ENCODE measurements at regions not wholly inside any gene's neighbourhood (a gene's known extent, or its start where the extent isn't known, plus 50 kb on each side); places are given as distances from the start of the nearest gene placed in this dataset.

DNA sequence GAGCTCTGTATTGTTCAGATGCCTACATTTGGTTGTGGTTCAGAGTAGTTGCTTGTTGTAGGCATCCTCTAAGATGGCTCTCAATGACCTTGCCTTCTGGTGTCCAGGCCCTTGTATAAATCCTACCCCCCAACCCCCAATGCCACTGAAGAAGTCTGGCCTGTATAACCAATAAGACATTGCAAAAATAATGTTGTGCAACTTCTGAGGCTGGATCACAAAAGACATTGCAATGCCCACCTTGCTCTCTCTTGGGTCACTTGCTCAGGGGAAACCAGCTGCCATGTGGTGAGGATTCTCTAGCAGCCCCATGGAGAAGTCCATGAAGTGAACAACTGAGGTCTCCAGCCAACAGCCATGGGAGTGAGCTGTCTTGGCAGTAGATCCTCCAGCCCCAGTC, 234.0 kb upstream of the TBX3 start:
- no peak for TF ChIP-seq POLR2AphosphoS5 (IDR thresholded peaks at IDR 0.05)
- TF ChIP-seq, protein P1, sequence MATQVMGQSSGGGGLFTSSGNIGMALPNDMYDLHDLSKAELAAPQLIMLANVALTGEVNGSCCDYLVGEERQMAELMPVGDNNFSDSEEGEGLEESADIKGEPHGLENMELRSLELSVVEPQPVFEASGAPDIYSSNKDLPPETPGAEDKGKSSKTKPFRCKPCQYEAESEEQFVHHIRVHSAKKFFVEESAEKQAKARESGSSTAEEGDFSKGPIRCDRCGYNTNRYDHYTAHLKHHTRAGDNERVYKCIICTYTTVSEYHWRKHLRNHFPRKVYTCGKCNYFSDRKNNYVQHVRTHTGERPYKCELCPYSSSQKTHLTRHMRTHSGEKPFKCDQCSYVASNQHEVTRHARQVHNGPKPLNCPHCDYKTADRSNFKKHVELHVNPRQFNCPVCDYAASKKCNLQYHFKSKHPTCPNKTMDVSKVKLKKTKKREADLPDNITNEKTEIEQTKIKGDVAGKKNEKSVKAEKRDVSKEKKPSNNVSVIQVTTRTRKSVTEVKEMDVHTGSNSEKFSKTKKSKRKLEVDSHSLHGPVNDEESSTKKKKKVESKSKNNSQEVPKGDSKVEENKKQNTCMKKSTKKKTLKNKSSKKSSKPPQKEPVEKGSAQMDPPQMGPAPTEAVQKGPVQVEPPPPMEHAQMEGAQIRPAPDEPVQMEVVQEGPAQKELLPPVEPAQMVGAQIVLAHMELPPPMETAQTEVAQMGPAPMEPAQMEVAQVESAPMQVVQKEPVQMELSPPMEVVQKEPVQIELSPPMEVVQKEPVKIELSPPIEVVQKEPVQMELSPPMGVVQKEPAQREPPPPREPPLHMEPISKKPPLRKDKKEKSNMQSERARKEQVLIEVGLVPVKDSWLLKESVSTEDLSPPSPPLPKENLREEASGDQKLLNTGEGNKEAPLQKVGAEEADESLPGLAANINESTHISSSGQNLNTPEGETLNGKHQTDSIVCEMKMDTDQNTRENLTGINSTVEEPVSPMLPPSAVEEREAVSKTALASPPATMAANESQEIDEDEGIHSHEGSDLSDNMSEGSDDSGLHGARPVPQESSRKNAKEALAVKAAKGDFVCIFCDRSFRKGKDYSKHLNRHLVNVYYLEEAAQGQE (IDR thresholded peaks at IDR 0.05; ENCODE audit: borderline replicate concordance), result no peak
